HCT116 (cell line): ENCODE measurements at regions not wholly inside any gene's neighbourhood (a gene's known extent, or its start where the extent isn't known, plus 50 kb on each side); places are given as distances from the start of the nearest gene placed in this dataset.

Experiments used
- ATF3 ChIP-seq: IDR thresholded peaks from 2 replicates; pipeline ENCODE4 v1.6.1; 2012
- CEBPB ChIP-seq: IDR thresholded peaks from 2 replicates; pipeline ENCODE4 v1.6.1; 2012; ENCODE audit warnings: low read depth
- CTCF ChIP-seq, 3 experiments: fragments of 200-600 bp in 1 of 3; sonication (generic) in 1 of 3; IDR thresholded peaks in 2 of 3; conservative IDR thresholded peaks in 1 of 3; 2 replicates each; pipeline ENCODE4 v1.5.1; 2012 to 2017; ENCODE audit warnings: low read depth in 2 of 3, low read length in 2 of 3, antibody characterized with exemption in 1 of 3, borderline replicate concordance in 1 of 3, control low read depth in 1 of 3, mild to moderate bottlenecking in 1 of 3, mixed read lengths in 1 of 3, mixed run types in 1 of 3, moderate library complexity in 1 of 3; ENCODE audit not compliant: insufficient read depth in 1 of 3
- EGR1 ChIP-seq: IDR thresholded peaks from 2 replicates; pipeline ENCODE4 v1.6.1; 2012; ENCODE audit warnings: low read depth
- EZH2 ChIP-seq: fragments of 200-600 bp; sonication (generic); IDR thresholded peaks from 2 replicates; pipeline ENCODE4 v1.6.1; 2017; ENCODE audit warnings: antibody characterized with exemption, mixed run types
- EZH2phosphoT487 ChIP-seq: fragments of 200-600 bp; IDR thresholded peaks from 2 replicates; pipeline ENCODE4 v1.6.1; 2018; ENCODE audit warnings: antibody characterized with exemption, borderline replicate concordance
- MAX ChIP-seq: IDR thresholded peaks from 2 replicates; pipeline ENCODE4 v1.6.1; 2012
- POLR2A ChIP-seq: IDR thresholded peaks from 2 replicates; pipeline ENCODE4 v1.7.0; 2011; ENCODE audit warnings: borderline replicate concordance; ENCODE audit not compliant: insufficient read depth, insufficient read length; ENCODE audit errors: extremely low read depth
- POLR2AphosphoS5 ChIP-seq: IDR thresholded peaks from 2 replicates; pipeline ENCODE4 v1.6.1; 2011; ENCODE audit warnings: mild to moderate bottlenecking, low read depth, low read length, moderate library complexity
- REST ChIP-seq: IDR thresholded peaks from 2 replicates; pipeline ENCODE4 v1.6.1; 2012; ENCODE audit warnings: low read depth
- SRF ChIP-seq: IDR thresholded peaks from 2 replicates; pipeline ENCODE4 v1.6.1; 2012; ENCODE audit warnings: low read depth
- ZFX ChIP-seq: fragments of 450-650 bp; IDR thresholded peaks from 2 replicates; pipeline ENCODE4 v1.6.1; 2017
- ZNF274 ChIP-seq: fragments of 200-500 bp; sonication (Bioruptor generic); IDR thresholded peaks from 2 replicates; pipeline ENCODE4 v1.6.1; 2014; ENCODE audit warnings: mild to moderate bottlenecking, low read depth, low read length, inconsistent platforms

GRCh38 chr10:65166272-65166671 lies 1645.1 kb downstream of the REEP3 start:
- TF ChIP-seq POLR2A: no peak
- no peak for TF ChIP-seq EZH2phosphoT487
- no peak for TF ChIP-seq EZH2
- no peak for TF ChIP-seq CTCF (IDR thresholded peaks at IDR 0.05 in 2 of 3, conservative IDR thresholded peaks at IDR 0.05 in 1 of 3; ENCODE audit: borderline replicate concordance in 1 of 3, insufficient read depth in 1 of 3, low read depth in 2 of 3, low read length in 2 of 3)
- TF ChIP-seq ZFX: no peak
- TF ChIP-seq CEBPB: no peak
- no peak for TF ChIP-seq EGR1
- TF ChIP-seq ZNF274: no peak
- TF ChIP-seq POLR2AphosphoS5: no peak
- no peak for TF ChIP-seq MAX
- TF ChIP-seq SRF: no peak
- no peak for TF ChIP-seq ATF3
- no peak for TF ChIP-seq REST
